DOHH2 (cell line): ENCODE measurements at regions not wholly inside any gene's neighbourhood (a gene's known extent, or its start where the extent isn't known, plus 50 kb on each side); places are given as distances from the start of the nearest gene placed in this dataset.

Experiments
- EZH2phosphoT487 ChIP-seq: fragments of 200-600 bp; sonication (generic); IDR thresholded peaks from 2 replicates; pipeline ENCODE4 v1.6.1; 2017; ENCODE audit warnings: borderline replicate concordance, mild to moderate bottlenecking, antibody characterized with exemption, low read length, moderate library complexity, mixed read lengths
- TF ChIP-seq, protein P1 (sequence below): fragments of 200-600 bp; sonication (generic); IDR thresholded peaks from one replicate; pipeline ENCODE4 v1.5.1; 2014; ENCODE audit warnings: antibody characterized with exemption, mild to moderate bottlenecking, low read depth, low read length; ENCODE audit not compliant: poor library complexity, severe bottlenecking

DNA sequence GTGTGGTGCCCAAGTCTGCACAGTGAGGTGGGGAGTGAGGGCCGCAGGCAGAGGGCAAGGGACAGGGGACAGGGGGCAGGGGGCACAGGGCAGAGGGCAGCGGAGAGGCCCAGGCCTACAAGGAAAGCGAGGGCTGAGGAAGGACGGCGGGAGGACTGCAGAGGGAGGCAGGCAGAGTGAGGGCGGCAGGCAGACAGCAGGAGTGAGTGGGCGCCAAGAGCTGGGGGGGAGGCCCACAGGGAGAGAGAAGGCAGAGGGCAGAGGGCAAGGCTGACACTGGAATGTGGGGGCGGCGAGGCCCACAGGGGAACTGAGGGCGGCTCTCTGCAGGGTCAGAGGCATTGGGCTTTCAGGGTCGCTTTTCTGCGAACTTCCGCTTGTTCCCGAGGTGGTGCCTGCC lies 267.8 kb upstream of the NDN start:
- TF ChIP-seq, protein P1, sequence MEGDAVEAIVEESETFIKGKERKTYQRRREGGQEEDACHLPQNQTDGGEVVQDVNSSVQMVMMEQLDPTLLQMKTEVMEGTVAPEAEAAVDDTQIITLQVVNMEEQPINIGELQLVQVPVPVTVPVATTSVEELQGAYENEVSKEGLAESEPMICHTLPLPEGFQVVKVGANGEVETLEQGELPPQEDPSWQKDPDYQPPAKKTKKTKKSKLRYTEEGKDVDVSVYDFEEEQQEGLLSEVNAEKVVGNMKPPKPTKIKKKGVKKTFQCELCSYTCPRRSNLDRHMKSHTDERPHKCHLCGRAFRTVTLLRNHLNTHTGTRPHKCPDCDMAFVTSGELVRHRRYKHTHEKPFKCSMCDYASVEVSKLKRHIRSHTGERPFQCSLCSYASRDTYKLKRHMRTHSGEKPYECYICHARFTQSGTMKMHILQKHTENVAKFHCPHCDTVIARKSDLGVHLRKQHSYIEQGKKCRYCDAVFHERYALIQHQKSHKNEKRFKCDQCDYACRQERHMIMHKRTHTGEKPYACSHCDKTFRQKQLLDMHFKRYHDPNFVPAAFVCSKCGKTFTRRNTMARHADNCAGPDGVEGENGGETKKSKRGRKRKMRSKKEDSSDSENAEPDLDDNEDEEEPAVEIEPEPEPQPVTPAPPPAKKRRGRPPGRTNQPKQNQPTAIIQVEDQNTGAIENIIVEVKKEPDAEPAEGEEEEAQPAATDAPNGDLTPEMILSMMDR: no peak
- no peak for TF ChIP-seq EZH2phosphoT487
